Chondrocyte (in vitro differentiated cells): ENCODE measurements at regions not wholly inside any gene's neighbourhood (a gene's known extent, or its start where the extent isn't known, plus 50 kb on each side); places are given as distances from the start of the nearest gene placed in this dataset.
A peak's percentile ranks its signal among the peaks of the same experiment; 100 is the strongest.

Source experiments
- DNase-seq: peaks from one replicate; pipeline ENCODE4 v3.0.0; 2021; ENCODE audit warnings: mixed read lengths, low spot score
- H3K27ac Mint-ChIP-seq: one replicate; pipeline ENCODE4 v1.8.0; 2021; ENCODE audit warnings: mild to moderate bottlenecking, moderate library complexity, mixed read lengths; ENCODE audit not compliant: unreplicated experiment
- H3K27me3 Mint-ChIP-seq: 2 replicates; pipeline ENCODE4 v1.8.0; 2021; ENCODE audit warnings: low read depth, mixed read lengths
- H3K36me3 Mint-ChIP-seq: 2 replicates; pipeline ENCODE4 v1.8.0; 2021; ENCODE audit warnings: low read depth, mixed read lengths
- H3K4me1 Mint-ChIP-seq: 2 replicates; pipeline ENCODE4 v1.8.0; 2021; ENCODE audit warnings: low read depth, mild to moderate bottlenecking, mixed read lengths
- H3K4me3 Mint-ChIP-seq: one replicate; pipeline ENCODE4 v1.8.0; 2021; ENCODE audit warnings: mild to moderate bottlenecking, moderate library complexity, mixed read lengths; ENCODE audit not compliant: unreplicated experiment
- H3K9me3 Mint-ChIP-seq: 2 replicates; pipeline ENCODE4 v1.8.0; 2021; ENCODE audit warnings: low read depth, mixed read lengths
- TF ChIP-seq, protein P1 (sequence below): fragments of 200-600 bp; sonication (generic); IDR thresholded peaks from 2 replicates; pipeline ENCODE4 v1.5.0; 2021; ENCODE audit warnings: antibody characterized with exemption, mild to moderate bottlenecking, moderate library complexity

DNA sequence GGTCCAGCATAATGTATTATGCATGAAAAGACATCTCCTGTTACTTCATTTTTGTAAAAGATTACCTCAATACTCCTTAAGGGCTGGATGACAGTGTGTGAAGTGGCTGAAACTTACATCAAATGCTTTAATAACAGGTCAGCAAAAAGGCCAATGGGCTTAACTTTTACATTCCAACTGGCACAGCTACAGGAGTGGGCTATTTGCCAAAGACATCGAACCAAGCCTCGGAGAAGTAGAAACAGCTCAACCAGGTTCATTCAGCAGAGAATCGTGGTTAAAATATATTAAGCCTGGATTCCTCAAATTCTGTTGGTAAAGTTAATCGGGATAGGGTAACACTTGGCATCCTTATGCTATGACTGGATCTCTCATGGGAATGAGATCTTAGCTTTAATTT is 639.7 kb downstream of the TRIML1 start:
- Mint-ChIP-seq H3K36me3 (no peaks in the 10 kb centered on the region), H3K27ac (peak overlapping the region; percentile 5), H3K4me1 (peaks cover 34% of the 10 kb centered on the region), H3K9me3 (peaks cover 5% of the 10 kb centered on the region), H3K27me3 (no peaks in the 10 kb centered on the region), H3K4me3 (no peak overlapping the region)
- TF ChIP-seq, protein P1, sequence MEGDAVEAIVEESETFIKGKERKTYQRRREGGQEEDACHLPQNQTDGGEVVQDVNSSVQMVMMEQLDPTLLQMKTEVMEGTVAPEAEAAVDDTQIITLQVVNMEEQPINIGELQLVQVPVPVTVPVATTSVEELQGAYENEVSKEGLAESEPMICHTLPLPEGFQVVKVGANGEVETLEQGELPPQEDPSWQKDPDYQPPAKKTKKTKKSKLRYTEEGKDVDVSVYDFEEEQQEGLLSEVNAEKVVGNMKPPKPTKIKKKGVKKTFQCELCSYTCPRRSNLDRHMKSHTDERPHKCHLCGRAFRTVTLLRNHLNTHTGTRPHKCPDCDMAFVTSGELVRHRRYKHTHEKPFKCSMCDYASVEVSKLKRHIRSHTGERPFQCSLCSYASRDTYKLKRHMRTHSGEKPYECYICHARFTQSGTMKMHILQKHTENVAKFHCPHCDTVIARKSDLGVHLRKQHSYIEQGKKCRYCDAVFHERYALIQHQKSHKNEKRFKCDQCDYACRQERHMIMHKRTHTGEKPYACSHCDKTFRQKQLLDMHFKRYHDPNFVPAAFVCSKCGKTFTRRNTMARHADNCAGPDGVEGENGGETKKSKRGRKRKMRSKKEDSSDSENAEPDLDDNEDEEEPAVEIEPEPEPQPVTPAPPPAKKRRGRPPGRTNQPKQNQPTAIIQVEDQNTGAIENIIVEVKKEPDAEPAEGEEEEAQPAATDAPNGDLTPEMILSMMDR = no peak
- no peak for DNase-seq

- no peak for DNase-seq
- peaks cover 5% of the 10 kb centered on the region for H3K9me3 Mint-ChIP-seq
- H3K4me3 Mint-ChIP-seq = no peak overlapping the region
- no peaks in the 10 kb centered on the region for H3K36me3 Mint-ChIP-seq
- H3K27me3 Mint-ChIP-seq = no peaks in the 10 kb centered on the region
- H3K27ac Mint-ChIP-seq = peak overlapping the region; percentile 71
- TF ChIP-seq, protein P1 = no peak
- H3K4me1 Mint-ChIP-seq = peaks cover 36% of the 10 kb centered on the region
These were observed 640.3 kb downstream of the TRIML1 start for GRCh38 chr4:188779581-188779980.

- DNase-seq = no peak
- peaks cover under 1% of the 10 kb centered on the region for H3K9me3 Mint-ChIP-seq
- H3K36me3 Mint-ChIP-seq = no peaks in the 10 kb centered on the region
- H3K27me3 Mint-ChIP-seq = no peaks in the 10 kb centered on the region
- peaks cover 36% of the 10 kb centered on the region for H3K4me1 Mint-ChIP-seq
- TF ChIP-seq, protein P1 = no peak
- H3K27ac Mint-ChIP-seq = peak overlapping the region; percentile 71
- no peak overlapping the region for H3K4me3 Mint-ChIP-seq
These were observed 640.8 kb downstream of the TRIML1 start for GRCh38 chr4:188780028-188780427.

DNA sequence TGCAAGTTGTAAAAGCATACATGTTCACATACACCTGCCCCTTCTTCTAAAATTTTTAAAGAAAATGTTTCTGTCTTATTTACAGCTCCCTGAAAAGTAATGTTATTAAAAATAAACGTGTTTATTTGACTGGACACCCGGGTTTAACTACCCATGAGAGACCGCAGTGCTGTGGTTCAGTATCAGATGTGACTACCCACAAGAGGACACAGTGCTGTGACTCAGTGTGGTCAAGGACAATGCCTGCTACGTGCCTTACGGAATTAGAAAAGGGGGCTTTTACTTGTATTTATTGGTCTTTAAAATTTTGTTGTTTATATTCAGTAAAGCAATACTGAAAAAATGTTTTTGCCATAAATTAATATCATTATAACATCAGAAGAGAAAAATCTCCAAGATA is 641.4 kb downstream of the TRIML1 start:
- TF ChIP-seq, protein P1 = no peak
- DNase-seq = no peak
- peaks cover 36% of the 10 kb centered on the region for H3K4me1 Mint-ChIP-seq
- H3K4me3 Mint-ChIP-seq = no peak overlapping the region
- no peaks in the 10 kb centered on the region for H3K27me3 Mint-ChIP-seq
- H3K27ac Mint-ChIP-seq = no peak overlapping the region
- no peaks in the 10 kb centered on the region for H3K9me3 Mint-ChIP-seq
- H3K36me3 Mint-ChIP-seq = no peaks in the 10 kb centered on the region

DNA sequence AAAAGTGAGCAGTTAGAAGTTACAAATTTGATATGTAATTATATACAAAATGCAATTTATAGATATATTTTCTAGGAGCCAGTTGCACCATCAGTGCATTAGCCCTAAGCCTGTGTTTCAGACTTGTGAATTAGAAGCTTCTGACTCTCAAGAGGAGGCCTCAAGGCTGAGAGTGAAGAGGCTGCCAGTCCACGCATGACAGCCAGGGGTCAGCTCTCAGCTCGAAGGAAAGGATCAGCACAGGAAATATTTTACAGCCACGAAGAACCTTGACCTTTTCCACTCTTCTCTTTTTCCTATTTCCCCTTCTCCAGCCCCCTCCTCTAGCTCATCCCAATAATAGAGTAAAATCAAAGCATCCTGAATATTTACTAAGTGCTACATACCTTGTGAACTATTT is 642.4 kb downstream of the TRIML1 start:
- H3K36me3 Mint-ChIP-seq = no peaks in the 10 kb centered on the region
- TF ChIP-seq, protein P1 = peak; percentile 76
- H3K27me3 Mint-ChIP-seq = no peaks in the 10 kb centered on the region
- no peak overlapping the region for H3K4me3 Mint-ChIP-seq
- H3K27ac Mint-ChIP-seq = no peak overlapping the region
- H3K9me3 Mint-ChIP-seq = no peaks in the 10 kb centered on the region
- peaks cover 36% of the 10 kb centered on the region for H3K4me1 Mint-ChIP-seq
- no peak for DNase-seq
